ENCODE measurements at regions not wholly inside any gene's neighbourhood (a gene's known extent, or its start where the extent isn't known, plus 50 kb on each side); places are given as distances from the start of the nearest gene placed in this dataset.

DNA sequence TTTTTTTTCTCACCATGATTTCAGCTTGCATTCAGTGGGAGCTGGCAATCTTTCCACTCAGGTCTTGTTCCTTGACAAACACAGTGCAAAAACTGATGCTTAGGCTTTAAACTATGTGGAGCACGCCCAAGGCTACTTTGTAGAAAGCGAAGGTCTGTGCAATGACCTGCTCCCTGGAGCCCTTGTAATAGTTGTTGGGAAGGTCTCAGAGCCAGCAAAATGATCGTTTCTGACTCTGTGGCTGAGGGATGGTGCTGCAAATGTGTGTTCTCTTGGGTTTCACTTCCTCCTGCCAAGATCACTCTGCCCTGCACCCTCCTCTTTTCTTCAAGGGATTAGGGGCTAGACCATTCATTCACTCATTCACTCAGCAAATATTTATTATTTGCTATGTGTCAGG is 249.7 kb upstream of the MAP3K1 start:
- H3K9ac ChIP-seq = no peak overlapping the region
- no peaks in the 10 kb centered on the region for H3K9me2 ChIP-seq
- H3K4me2 ChIP-seq = no peak overlapping the region
- 40% methylated on average over 3 of the region's 3 CpGs for WGBS (ENCODE audit: low lambda C conversion rate)
- ChIA-PET POLR2A (no interaction called here), CTCF (interaction anchor here (1.6 kb wide), 2 partner anchors 13 to 20 kb away, joined by 4 read pairs; no protein-coding TSS in a partner anchor)
- H3K27ac ChIP-seq (ENCODE audit: low read depth in 2 of 2, low read length in 1 of 2) = no peak overlapping the region
- H3K27me3 ChIP-seq (ENCODE audit: insufficient read depth) = no peaks in the 10 kb centered on the region
- H3F3A ChIP-seq (replicated peaks; ENCODE audit: insufficient read depth) = no peaks in the 10 kb centered on the region
- H3K79me2 ChIP-seq (ENCODE audit: insufficient read depth) = no peaks in the 10 kb centered on the region
- H3K36me3 ChIP-seq (replicated peaks in 1 of 2; ENCODE audit: control insufficient read depth in 1 of 2, insufficient read depth in 2 of 2, low read length in 1 of 2) = no peaks in the 10 kb centered on the region
- H3K4me1 ChIP-seq (ENCODE audit: control insufficient read depth in 1 of 2, insufficient read depth in 2 of 2, low read depth in 1 of 2, low read length in 1 of 2) = no peaks in the 10 kb centered on the region; a peak in 1 of 4 replicates
- no peaks in the 10 kb centered on the region for H3K9me3 ChIP-seq
- DNase-seq = no peak
- no peak overlapping the region for H3K4me3 ChIP-seq (ENCODE audit: low read depth in 2 of 2, low read length in 1 of 2)
- H4K20me1 ChIP-seq (ENCODE audit: insufficient read depth) = no peaks in the 10 kb centered on the region
- TF ChIP-seq, protein P1, sequence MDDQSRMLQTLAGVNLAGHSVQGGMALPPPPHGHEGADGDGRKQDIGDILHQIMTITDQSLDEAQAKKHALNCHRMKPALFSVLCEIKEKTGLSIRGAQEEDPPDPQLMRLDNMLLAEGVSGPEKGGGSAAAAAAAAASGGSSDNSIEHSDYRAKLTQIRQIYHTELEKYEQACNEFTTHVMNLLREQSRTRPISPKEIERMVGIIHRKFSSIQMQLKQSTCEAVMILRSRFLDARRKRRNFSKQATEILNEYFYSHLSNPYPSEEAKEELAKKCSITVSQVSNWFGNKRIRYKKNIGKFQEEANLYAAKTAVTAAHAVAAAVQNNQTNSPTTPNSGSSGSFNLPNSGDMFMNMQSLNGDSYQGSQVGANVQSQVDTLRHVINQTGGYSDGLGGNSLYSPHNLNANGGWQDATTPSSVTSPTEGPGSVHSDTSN (IDR thresholded peaks at IDR 0.05) = no peak
- TF ChIP-seq SIN3A (IDR thresholded peaks at IDR 0.05; ENCODE audit: borderline replicate concordance, low read depth, low read length) (no peak), RCOR1 (IDR thresholded peaks at IDR 0.05; ENCODE audit: low read length) (no peak), TCF12 (IDR thresholded peaks at IDR 0.05) (no peak)
- no peak overlapping the region for H2AFZ ChIP-seq (ENCODE audit: low read depth)

DNA sequence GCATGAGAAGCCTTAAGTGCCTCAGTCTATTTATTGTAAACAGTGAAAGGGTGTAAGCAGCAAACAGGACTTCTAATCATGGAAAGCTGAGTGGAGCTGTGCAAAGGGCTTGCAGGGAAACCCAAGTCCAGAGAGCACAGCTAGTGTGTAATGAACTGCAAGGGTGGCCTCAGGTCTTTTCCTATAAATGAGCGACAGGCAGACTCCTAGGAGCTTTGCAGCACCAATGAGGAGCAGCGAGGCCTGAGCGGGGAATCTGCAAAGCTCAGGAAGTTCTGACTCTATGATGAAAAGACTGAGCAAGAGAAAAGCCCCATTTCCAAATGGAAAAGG is 250.1 kb upstream of the MAP3K1 start:
- ChIA-PET POLR2A (no interaction called here), CTCF (interaction anchor here (0.8 to 1.6 kb wide), 3 partner anchors 12 to 76 kb away, joined by 3 to 4 read pairs (median 4); no protein-coding TSS in a partner anchor)
- Histone ChIP-seq H3K4me1 (ENCODE audit: control insufficient read depth in 1 of 2, insufficient read depth in 2 of 2, low read depth in 1 of 2, low read length in 1 of 2) (no peaks in the 10 kb centered on the region; a peak in 1 of 4 replicates), H4K20me1 (ENCODE audit: insufficient read depth) (no peaks in the 10 kb centered on the region), H2AFZ (ENCODE audit: low read depth) (no peak overlapping the region), H3K9me3 (no peaks in the 10 kb centered on the region), H3K79me2 (ENCODE audit: insufficient read depth) (no peaks in the 10 kb centered on the region), H3K36me3 (replicated peaks in 1 of 2; ENCODE audit: control insufficient read depth in 1 of 2, insufficient read depth in 2 of 2, low read length in 1 of 2) (no peaks in the 10 kb centered on the region), H3K9ac (no peak overlapping the region), H3K4me2 (no peak overlapping the region), H3K9me2 (no peaks in the 10 kb centered on the region), H3K27ac (ENCODE audit: low read depth in 2 of 2, low read length in 1 of 2) (no peak overlapping the region), H3K27me3 (ENCODE audit: insufficient read depth) (no peaks in the 10 kb centered on the region), H3K4me3 (ENCODE audit: low read depth in 2 of 2, low read length in 1 of 2) (no peak overlapping the region), H3F3A (replicated peaks; ENCODE audit: insufficient read depth) (no peaks in the 10 kb centered on the region)
- TF ChIP-seq MXI1 (IDR thresholded peaks at IDR 0.05; ENCODE audit: low read depth, low read length) (no peak), TAF1 (IDR thresholded peaks at IDR 0.05; ENCODE audit: borderline replicate concordance, low read depth, low read length) (no peak), NFIC (IDR thresholded peaks at IDR 0.05; ENCODE audit: borderline replicate concordance) (no peak), SMC3 (IDR thresholded peaks at IDR 0.05; ENCODE audit: low read depth, low read length) (no peak), RFX5 (IDR thresholded peaks at IDR 0.05; ENCODE audit: low read length) (no peak), ELF1 (IDR thresholded peaks at IDR 0.05) (no peak)
- TF ChIP-seq, protein P2, sequence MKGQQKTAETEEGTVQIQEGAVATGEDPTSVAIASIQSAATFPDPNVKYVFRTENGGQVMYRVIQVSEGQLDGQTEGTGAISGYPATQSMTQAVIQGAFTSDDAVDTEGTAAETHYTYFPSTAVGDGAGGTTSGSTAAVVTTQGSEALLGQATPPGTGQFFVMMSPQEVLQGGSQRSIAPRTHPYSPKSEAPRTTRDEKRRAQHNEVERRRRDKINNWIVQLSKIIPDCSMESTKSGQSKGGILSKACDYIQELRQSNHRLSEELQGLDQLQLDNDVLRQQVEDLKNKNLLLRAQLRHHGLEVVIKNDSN (IDR thresholded peaks at IDR 0.05; ENCODE audit: borderline replicate concordance, low read depth) = no peak
- 77% methylated on average over 3 of the region's 3 CpGs for WGBS (ENCODE audit: low lambda C conversion rate)
- no peak for DNase-seq
